ENCODE measurements at regions not wholly inside any gene's neighbourhood (a gene's known extent, or its start where the extent isn't known, plus 50 kb on each side); places are given as distances from the start of the nearest gene placed in this dataset.

- TF ChIP-seq SETDB1 (CRISPR knock-in tag; IDR thresholded peaks at IDR 0.05; ENCODE audit: borderline replicate concordance) = no peak
- TF ChIP-seq FOXA1 (IDR thresholded peaks at IDR 0.05) = peak; percentile 54
- peak; percentile 93 for TF ChIP-seq FOXA1 (CRISPR knock-in tag; IDR thresholded peaks at IDR 0.05)
- TF ChIP-seq, protein P1, sequence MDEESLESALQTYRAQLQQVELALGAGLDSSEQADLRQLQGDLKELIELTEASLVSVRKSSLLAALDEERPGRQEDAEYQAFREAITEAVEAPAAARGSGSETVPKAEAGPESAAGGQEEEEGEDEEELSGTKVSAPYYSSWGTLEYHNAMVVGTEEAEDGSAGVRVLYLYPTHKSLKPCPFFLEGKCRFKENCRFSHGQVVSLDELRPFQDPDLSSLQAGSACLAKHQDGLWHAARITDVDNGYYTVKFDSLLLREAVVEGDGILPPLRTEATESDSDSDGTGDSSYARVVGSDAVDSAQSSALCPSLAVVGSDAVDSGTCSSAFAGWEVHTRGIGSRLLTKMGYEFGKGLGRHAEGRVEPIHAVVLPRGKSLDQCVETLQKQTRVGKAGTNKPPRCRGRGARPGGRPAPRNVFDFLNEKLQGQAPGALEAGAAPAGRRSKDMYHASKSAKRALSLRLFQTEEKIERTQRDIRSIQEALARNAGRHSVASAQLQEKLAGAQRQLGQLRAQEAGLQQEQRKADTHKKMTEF (CRISPR knock-in tag; IDR thresholded peaks at IDR 0.05) = peak; percentile 92
- 0 out of 2 replicates have a peak, but pooled peaks have one; percentile 65 for TF ChIP-seq CCDC6 (CRISPR knock-in tag; IDR thresholded peaks at IDR 0.05)
- TF ChIP-seq, protein P2, sequence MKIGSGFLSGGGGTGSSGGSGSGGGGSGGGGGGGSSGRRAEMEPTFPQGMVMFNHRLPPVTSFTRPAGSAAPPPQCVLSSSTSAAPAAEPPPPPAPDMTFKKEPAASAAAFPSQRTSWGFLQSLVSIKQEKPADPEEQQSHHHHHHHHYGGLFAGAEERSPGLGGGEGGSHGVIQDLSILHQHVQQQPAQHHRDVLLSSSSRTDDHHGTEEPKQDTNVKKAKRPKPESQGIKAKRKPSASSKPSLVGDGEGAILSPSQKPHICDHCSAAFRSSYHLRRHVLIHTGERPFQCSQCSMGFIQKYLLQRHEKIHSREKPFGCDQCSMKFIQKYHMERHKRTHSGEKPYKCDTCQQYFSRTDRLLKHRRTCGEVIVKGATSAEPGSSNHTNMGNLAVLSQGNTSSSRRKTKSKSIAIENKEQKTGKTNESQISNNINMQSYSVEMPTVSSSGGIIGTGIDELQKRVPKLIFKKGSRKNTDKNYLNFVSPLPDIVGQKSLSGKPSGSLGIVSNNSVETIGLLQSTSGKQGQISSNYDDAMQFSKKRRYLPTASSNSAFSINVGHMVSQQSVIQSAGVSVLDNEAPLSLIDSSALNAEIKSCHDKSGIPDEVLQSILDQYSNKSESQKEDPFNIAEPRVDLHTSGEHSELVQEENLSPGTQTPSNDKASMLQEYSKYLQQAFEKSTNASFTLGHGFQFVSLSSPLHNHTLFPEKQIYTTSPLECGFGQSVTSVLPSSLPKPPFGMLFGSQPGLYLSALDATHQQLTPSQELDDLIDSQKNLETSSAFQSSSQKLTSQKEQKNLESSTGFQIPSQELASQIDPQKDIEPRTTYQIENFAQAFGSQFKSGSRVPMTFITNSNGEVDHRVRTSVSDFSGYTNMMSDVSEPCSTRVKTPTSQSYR (CRISPR knock-in tag; IDR thresholded peaks at IDR 0.05; ENCODE audit: borderline replicate concordance) = peak; percentile 67; the same call in 1 of the 2 replicates
- TF ChIP-seq ZNF337 (CRISPR knock-in tag; IDR thresholded peaks at IDR 0.05; ENCODE audit: borderline replicate concordance, low read depth) = no peak
- no peak for TF ChIP-seq ZNF24 (IDR thresholded peaks at IDR 0.05)
- TF ChIP-seq, protein P3, sequence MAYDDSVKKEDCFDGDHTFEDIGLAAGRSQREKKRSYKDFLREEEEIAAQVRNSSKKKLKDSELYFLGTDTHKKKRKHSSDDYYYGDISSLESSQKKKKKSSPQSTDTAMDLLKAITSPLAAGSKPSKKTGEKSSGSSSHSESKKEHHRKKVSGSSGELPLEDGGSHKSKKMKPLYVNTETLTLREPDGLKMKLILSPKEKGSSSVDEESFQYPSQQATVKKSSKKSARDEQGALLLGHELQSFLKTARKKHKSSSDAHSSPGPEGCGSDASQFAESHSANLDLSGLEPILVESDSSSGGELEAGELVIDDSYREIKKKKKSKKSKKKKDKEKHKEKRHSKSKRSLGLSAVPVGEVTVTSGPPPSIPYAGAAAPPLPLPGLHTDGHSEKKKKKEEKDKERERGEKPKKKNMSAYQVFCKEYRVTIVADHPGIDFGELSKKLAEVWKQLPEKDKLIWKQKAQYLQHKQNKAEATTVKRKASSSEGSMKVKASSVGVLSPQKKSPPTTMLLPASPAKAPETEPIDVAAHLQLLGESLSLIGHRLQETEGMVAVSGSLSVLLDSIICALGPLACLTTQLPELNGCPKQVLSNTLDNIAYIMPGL (CRISPR knock-in tag; IDR thresholded peaks at IDR 0.05; ENCODE audit: borderline replicate concordance in 1 of 2, low read depth in 1 of 2) = peak; percentile 22 to 28; a peak in 1 of 4 replicates
- no peak for TF ChIP-seq ZNF709 (CRISPR knock-in tag; IDR thresholded peaks at IDR 0.05)
- TF ChIP-seq ZNF724P (CRISPR knock-in tag; IDR thresholded peaks at IDR 0.05; ENCODE audit: borderline replicate concordance) = no peak
- TF ChIP-seq MED13 (CRISPR knock-in tag; IDR thresholded peaks at IDR 0.05) = peak; percentile 98
- TF ChIP-seq TEAD3 (CRISPR knock-in tag; optimal IDR thresholded peaks at IDR 0.05; ENCODE audit: borderline replicate concordance) = peak; percentile 58
- TF ChIP-seq ZSCAN12 (CRISPR knock-in tag; IDR thresholded peaks at IDR 0.05) = no peak
- peak; percentile 95 for TF ChIP-seq CREM (IDR thresholded peaks at IDR 0.05)
- TF ChIP-seq CREM (CRISPR knock-in tag; IDR thresholded peaks at IDR 0.05) = no peak
- TF ChIP-seq FOXK2 (IDR thresholded peaks at IDR 0.05) = peak; percentile 44; the same call in 1 of the 2 replicates
- TF ChIP-seq GATAD2A (CRISPR knock-in tag; IDR thresholded peaks at IDR 0.05) = peak; percentile 96
- TF ChIP-seq, protein P4, sequence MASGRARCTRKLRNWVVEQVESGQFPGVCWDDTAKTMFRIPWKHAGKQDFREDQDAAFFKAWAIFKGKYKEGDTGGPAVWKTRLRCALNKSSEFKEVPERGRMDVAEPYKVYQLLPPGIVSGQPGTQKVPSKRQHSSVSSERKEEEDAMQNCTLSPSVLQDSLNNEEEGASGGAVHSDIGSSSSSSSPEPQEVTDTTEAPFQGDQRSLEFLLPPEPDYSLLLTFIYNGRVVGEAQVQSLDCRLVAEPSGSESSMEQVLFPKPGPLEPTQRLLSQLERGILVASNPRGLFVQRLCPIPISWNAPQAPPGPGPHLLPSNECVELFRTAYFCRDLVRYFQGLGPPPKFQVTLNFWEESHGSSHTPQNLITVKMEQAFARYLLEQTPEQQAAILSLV (CRISPR knock-in tag; IDR thresholded peaks at IDR 0.05; ENCODE audit: borderline replicate concordance) = no peak
- TF ChIP-seq, protein P5, sequence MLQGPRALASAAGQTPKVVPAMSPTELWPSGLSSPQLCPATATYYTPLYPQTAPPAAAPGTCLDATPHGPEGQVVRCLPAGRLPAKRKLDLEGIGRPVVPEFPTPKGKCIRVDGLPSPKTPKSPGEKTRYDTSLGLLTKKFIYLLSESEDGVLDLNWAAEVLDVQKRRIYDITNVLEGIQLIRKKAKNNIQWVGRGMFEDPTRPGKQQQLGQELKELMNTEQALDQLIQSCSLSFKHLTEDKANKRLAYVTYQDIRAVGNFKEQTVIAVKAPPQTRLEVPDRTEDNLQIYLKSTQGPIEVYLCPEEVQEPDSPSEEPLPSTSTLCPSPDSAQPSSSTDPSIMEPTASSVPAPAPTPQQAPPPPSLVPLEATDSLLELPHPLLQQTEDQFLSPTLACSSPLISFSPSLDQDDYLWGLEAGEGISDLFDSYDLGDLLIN (CRISPR knock-in tag; IDR thresholded peaks at IDR 0.05; ENCODE audit: borderline replicate concordance) = no peak
- peak in 1 of 2 experiments; percentile 99; a peak in 2 of 4 replicates for TF ChIP-seq EP300 (IDR thresholded peaks at IDR 0.05; ENCODE audit: low read depth in 2 of 2, low read length in 2 of 2)
- peak; percentile 94 for TF ChIP-seq EP300 (CRISPR knock-in tag; IDR thresholded peaks at IDR 0.05; ENCODE audit: borderline replicate concordance)
- no peak; the same call in 1 of the 2 replicates for TF ChIP-seq HNF4G (IDR thresholded peaks at IDR 0.05; ENCODE audit: borderline replicate concordance, low read depth, low read length)
- TF ChIP-seq HNF4G (CRISPR knock-in tag; IDR thresholded peaks at IDR 0.05; ENCODE audit: borderline replicate concordance, low read depth) = no peak
Observed at GRCh38 chr10:61063034-61063433, 119.0 kb upstream of the RHOBTB1 start (continued).
